Renal pelvis (tissue), 1 donor: ENCODE measurements at regions not wholly inside any gene's neighbourhood (a gene's known extent, or its start where the extent isn't known, plus 50 kb on each side); places are given as distances from the start of the nearest gene placed in this dataset.
"Not testable (repeated sequence)": the region's sequence is repeated elsewhere in the genome, so short reads cannot be mapped to it uniquely, and the experiment has no call there.

Experiments used
- DNase-seq: peaks from one replicate; pipeline ENCODE4 v3.0.0-alpha.2; 2013

- no peak for DNase-seq
These were observed 242.0 kb downstream of the ARHGAP12 start for GRCh38 chr10:31686599-31686998.

GRCh38 chr10:31683682-31684081, 244.9 kb downstream of the ARHGAP12 start:
- no peak for DNase-seq

DNA sequence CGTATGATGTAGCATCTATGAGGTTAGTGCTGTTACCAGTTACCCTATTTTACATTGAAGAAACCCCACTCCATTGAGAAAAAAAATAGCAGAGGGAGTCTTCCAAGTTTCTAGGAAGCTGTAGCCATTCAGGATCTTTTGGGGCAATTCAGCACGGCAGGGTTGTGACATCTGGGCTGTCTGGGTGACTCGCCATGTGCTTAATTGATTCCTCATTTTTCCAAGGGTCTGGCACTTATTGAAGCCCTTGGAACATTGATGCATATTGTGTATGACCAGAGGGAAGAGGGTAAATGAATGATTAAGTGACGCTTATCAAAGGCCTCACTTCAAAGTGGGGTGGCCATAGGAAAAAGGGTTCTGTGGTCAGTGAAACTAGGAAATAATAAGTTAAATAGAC, 248.7 kb downstream of the ARHGAP12 start:
- DNase-seq: no peak

GRCh38 chr10:31678575-31679516, 249.8 kb downstream of the ARHGAP12 start:
- DNase-seq: no peak

GRCh38 chr10:31678139-31678536, 250.5 kb downstream of the ARHGAP12 start:
- no peak for DNase-seq

- DNase-seq: no peak
These were observed 251.2 kb downstream of the ARHGAP12 start for GRCh38 chr10:31677195-31678138.

- DNase-seq: no peak
These were observed 252.9 kb downstream of the ARHGAP12 start for GRCh38 chr10:31675726-31676125.

GRCh38 chr10:31669357-31669756, 259.3 kb downstream of the ARHGAP12 start:
- DNase-seq: no peak

GRCh38 chr10:31668326-31668725, 260.3 kb downstream of the ARHGAP12 start:
- no peak for DNase-seq

- DNase-seq: not testable (repeated sequence)
These were observed 262.8 kb downstream of the ARHGAP12 start for GRCh38 chr10:31665764-31666279.

DNA sequence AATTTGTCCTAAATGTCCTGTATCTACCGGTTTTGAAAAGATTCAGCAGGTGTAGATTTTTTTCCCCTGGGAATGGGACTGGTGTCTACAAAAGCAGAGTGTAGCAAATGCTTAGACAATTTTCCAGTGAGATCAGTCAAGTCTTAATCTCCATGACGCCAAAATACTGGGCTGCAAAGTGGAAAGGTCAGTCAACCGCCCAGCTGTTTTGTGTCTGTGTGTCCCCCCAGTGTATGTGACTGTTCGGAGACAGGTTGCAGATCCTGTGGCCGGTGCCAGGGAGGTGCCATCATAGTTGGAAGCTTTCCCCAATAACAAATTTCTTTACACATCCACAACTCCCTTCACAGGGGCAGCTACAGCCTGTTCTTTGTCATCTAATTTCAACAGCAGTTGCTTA, 263.8 kb downstream of the ARHGAP12 start:
- no peak for DNase-seq

GRCh38 chr10:31664071-31664470, 264.6 kb downstream of the ARHGAP12 start:
- DNase-seq: not testable (repeated sequence)

GRCh38 chr10:31660300-31660699, 268.3 kb downstream of the ARHGAP12 start:
- DNase-seq: no peak

GRCh38 chr10:31659665-31660064, 269.0 kb downstream of the ARHGAP12 start:
- DNase-seq: no peak

GRCh38 chr10:31657434-31657872, 271.2 kb downstream of the ARHGAP12 start:
- DNase-seq: peak; percentile 57

- DNase-seq: peak; percentile 41
These were observed 271.7 kb downstream of the ARHGAP12 start for GRCh38 chr10:31656851-31657433.

DNA sequence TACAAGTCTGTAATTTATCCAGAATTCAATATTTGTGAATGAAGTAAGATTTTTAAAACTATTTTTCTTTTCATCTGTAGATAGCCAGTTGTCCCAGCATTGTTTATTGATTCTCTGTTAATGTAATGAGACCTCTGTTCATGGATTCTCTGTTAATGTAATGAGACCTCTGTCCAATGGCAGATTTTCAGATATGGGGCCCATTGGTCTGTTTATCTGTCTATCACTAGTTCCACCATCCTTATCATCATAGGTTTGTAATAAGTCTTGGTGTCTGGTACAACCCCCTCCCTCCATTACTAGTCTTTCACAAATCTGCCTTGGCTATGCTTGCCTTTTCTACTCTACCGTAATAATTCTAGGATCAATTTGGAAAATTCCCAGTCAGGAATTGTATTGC, 276.6 kb downstream of the ARHGAP12 start:
- no peak for DNase-seq

- peak; percentile 11 for DNase-seq
These were observed 278.6 kb downstream of the ARHGAP12 start for GRCh38 chr10:31650010-31650409.

- DNase-seq: peak; percentile 43
These were observed 279.7 kb downstream of the ARHGAP12 start for GRCh38 chr10:31648966-31649365.

DNA sequence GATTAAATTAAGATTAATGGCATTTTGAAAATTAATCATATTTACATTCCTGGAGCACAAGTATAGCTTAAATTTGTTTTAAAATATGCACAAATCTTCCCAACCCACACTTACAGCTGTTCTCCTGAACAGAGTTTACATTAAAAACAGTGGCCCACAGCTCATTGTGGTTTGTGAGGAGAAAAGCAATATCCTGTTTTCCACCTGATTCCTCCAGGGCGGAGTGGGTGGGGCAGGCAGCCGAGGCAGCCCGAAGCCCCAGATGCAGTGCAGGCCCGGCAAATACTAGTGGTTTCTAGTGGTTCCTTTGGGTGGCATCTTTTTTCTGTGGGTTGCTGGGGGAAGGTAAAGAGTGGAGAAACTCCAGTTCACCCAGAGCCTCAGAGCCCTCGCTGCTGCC, 280.8 kb downstream of the ARHGAP12 start:
- no peak for DNase-seq

DNA sequence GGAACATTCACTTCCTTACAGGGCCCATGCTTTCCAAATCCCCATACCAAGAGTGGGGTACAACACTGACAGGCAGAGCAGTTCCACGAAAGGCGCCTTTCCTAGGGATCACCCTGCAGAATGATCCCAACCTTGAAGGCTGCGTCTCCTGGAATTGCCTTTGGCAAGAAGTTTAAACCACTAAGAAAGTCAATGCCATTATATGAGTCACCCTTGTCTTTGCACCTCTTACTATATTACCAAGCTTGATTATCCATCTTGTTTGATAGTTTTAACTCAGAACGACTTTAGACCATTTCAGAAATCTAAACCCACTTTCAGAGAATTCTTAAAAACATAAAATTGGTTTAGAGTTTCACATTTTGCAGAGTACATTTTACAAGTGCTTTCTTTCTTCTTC, 282.1 kb downstream of the ARHGAP12 start:
- no peak for DNase-seq

GRCh38 chr10:31645786-31646185, 282.8 kb downstream of the ARHGAP12 start:
- no peak for DNase-seq
